HEK293 (cell line): ENCODE measurements at regions not wholly inside any gene's neighbourhood (a gene's known extent, or its start where the extent isn't known, plus 50 kb on each side); places are given as distances from the start of the nearest gene placed in this dataset.

Source experiments
- CTCF ChIA-PET: fragments of 350-600 bp; formaldehyde crosslinking; extraction: SDS; loops from one replicate; lab custom pipeline; 2021; ENCODE audit warnings: antibody characterized with exemption; lab: Yijun Ruan, JAX
- POLR2A ChIA-PET: fragments of 300-600 bp; formaldehyde crosslinking; extraction: SDS; loops from one replicate; lab custom pipeline; 2020; ENCODE audit warnings: antibody characterized with exemption, inconsistent platforms; lab: Yijun Ruan, JAX
- H3K27ac ChIP-seq: fragments of 200-500 bp; sonication (Bioruptor generic); 2 replicates; pipeline ENCODE4 v1.5.1; 2014; ENCODE audit warnings: low read depth, low read length, control low read depth, inconsistent platforms; ENCODE audit errors: extremely low read depth
- H3K36me3 ChIP-seq, 2 experiments: fragments of 200-500 bp in 1 of 2; sonication (Bioruptor generic) in 1 of 2; 1 replicate in 1 of 2; 2 replicates in 1 of 2; pipeline ENCODE4 v1.5.1; 2014 to 2017; ENCODE audit warnings: inconsistent platforms in 2 of 2, low read length in 2 of 2; ENCODE audit not compliant: control insufficient read depth in 2 of 2, insufficient read depth in 1 of 2
- H3K4me1 ChIP-seq: fragments of 200-500 bp; sonication (Bioruptor generic); 2 replicates; pipeline ENCODE4 v1.5.1; 2014; ENCODE audit warnings: mild to moderate bottlenecking, low read length, inconsistent platforms; ENCODE audit not compliant: control insufficient read depth, insufficient read depth
- H3K4me3 ChIP-seq: 2 replicates; pipeline ENCODE4 v1.5.1; 2011; ENCODE audit warnings: low read depth, mild to moderate bottlenecking, control low read depth, low read length, moderate library complexity
- H3K9me3 ChIP-seq: fragments of 200-500 bp; sonication (Bioruptor generic); 2 replicates; pipeline ENCODE4 v1.5.1; 2014; ENCODE audit warnings: low read depth, low read length, inconsistent platforms; ENCODE audit not compliant: control insufficient read depth, insufficient read depth
- EGR2 ChIP-seq: fragments of 450-650 bp; formaldehyde crosslinking; IDR thresholded peaks from 2 replicates; pipeline ENCODE4 v1.5.1; 2016; ENCODE audit warnings: low read depth, missing biosample characterization, missing genetic modification characterization
- ELK4 ChIP-seq: IDR thresholded peaks from 2 replicates; pipeline ENCODE4 v1.6.1; 2011; ENCODE audit warnings: mild to moderate bottlenecking, low read depth, low read length, borderline replicate concordance
- FEZF1 ChIP-seq: fragments of 450-650 bp; formaldehyde crosslinking; IDR thresholded peaks from 2 replicates; pipeline ENCODE4 v1.5.1; 2016; ENCODE audit warnings: missing biosample characterization, missing genetic modification characterization
- KLF8 ChIP-seq: fragments of 450-650 bp; formaldehyde crosslinking; IDR thresholded peaks from 2 replicates; pipeline ENCODE4 v1.5.1; 2016; ENCODE audit warnings: missing biosample characterization, missing genetic modification characterization
- OSR2 ChIP-seq: fragments of 450-650 bp; formaldehyde crosslinking; IDR thresholded peaks from 2 replicates; pipeline ENCODE4 v1.5.1; 2016; ENCODE audit warnings: missing biosample characterization, missing genetic modification characterization
- WT1 ChIP-seq: fragments of 450-650 bp; formaldehyde crosslinking; IDR thresholded peaks from 2 replicates; pipeline ENCODE4 v1.5.1; 2016; ENCODE audit warnings: missing biosample characterization, missing genetic modification characterization
- ZBTB1 ChIP-seq: fragments of 450-650 bp; formaldehyde crosslinking; IDR thresholded peaks from 2 replicates; pipeline ENCODE4 v1.5.1; 2016; ENCODE audit warnings: missing biosample characterization, missing genetic modification characterization
- ZBTB10 ChIP-seq: fragments of 450-650 bp; formaldehyde crosslinking; IDR thresholded peaks from 2 replicates; pipeline ENCODE4 v1.5.1; 2016; ENCODE audit warnings: missing biosample characterization, missing genetic modification characterization
- ZBTB48 ChIP-seq: fragments of 450-650 bp; formaldehyde crosslinking; IDR thresholded peaks from 2 replicates; pipeline ENCODE4 v1.5.1; 2016; ENCODE audit warnings: missing biosample characterization, missing genetic modification characterization
- ZFP37 ChIP-seq: fragments of 450-650 bp; formaldehyde crosslinking; IDR thresholded peaks from 2 replicates; pipeline ENCODE4 v1.5.1; 2016; ENCODE audit warnings: missing biosample characterization, missing genetic modification characterization
- ZNF132 ChIP-seq: fragments of 450-650 bp; formaldehyde crosslinking; IDR thresholded peaks from 2 replicates; pipeline ENCODE4 v1.5.1; 2017; ENCODE audit warnings: missing biosample characterization, missing genetic modification characterization, borderline replicate concordance
- ZNF16 ChIP-seq: fragments of 450-650 bp; formaldehyde crosslinking; IDR thresholded peaks from 2 replicates; pipeline ENCODE4 v1.5.1; 2016; ENCODE audit warnings: low read depth, missing biosample characterization, missing genetic modification characterization
- ZNF174 ChIP-seq: fragments of 450-650 bp; formaldehyde crosslinking; IDR thresholded peaks from 2 replicates; pipeline ENCODE4 v1.5.0; 2017; ENCODE audit warnings: missing biosample characterization, mild to moderate bottlenecking, missing genetic modification characterization
- ZNF19 ChIP-seq: fragments of 450-650 bp; formaldehyde crosslinking; IDR thresholded peaks from 2 replicates; pipeline ENCODE4; 2016; ENCODE audit warnings: missing biosample characterization, missing genetic modification characterization, low read depth
- ZNF266 ChIP-seq: fragments of 450-650 bp; formaldehyde crosslinking; IDR thresholded peaks from 2 replicates; pipeline ENCODE4 v1.5.1; 2016; ENCODE audit warnings: missing biosample characterization, missing genetic modification characterization, low read depth
- ZNF280C ChIP-seq: fragments of 450-650 bp; formaldehyde crosslinking; IDR thresholded peaks from 2 replicates; pipeline ENCODE4 v1.5.1; 2016; ENCODE audit warnings: missing biosample characterization, missing genetic modification characterization
- ZNF341 ChIP-seq: fragments of 450-650 bp; formaldehyde crosslinking; IDR thresholded peaks from 2 replicates; pipeline ENCODE4; 2016; ENCODE audit warnings: low read depth, missing biosample characterization, missing genetic modification characterization
- ZNF426 ChIP-seq: fragments of 450-650 bp; formaldehyde crosslinking; IDR thresholded peaks from 2 replicates; pipeline ENCODE4 v1.5.1; 2017; ENCODE audit warnings: missing biosample characterization, missing genetic modification characterization, mild to moderate bottlenecking, inconsistent platforms, moderate library complexity
- ZNF473 ChIP-seq: fragments of 450-650 bp; formaldehyde crosslinking; IDR thresholded peaks from 2 replicates; pipeline ENCODE4 v1.5.1; 2017; ENCODE audit warnings: missing biosample characterization, missing genetic modification characterization
- ZNF600 ChIP-seq: fragments of 450-650 bp; formaldehyde crosslinking; IDR thresholded peaks from 2 replicates; pipeline ENCODE4 v1.5.1; 2016; ENCODE audit warnings: missing biosample characterization, missing genetic modification characterization
- ZNF768 ChIP-seq: fragments of 450-650 bp; formaldehyde crosslinking; IDR thresholded peaks from 2 replicates; pipeline ENCODE4 v1.5.1; 2018; ENCODE audit warnings: missing biosample characterization, mild to moderate bottlenecking, missing genetic modification characterization
- ZNF776 ChIP-seq: fragments of 450-650 bp; formaldehyde crosslinking; IDR thresholded peaks from 2 replicates; pipeline ENCODE4 v1.5.0; 2017; ENCODE audit warnings: missing biosample characterization, missing genetic modification characterization, borderline replicate concordance
- ZSCAN18 ChIP-seq: fragments of 450-650 bp; formaldehyde crosslinking; IDR thresholded peaks from 2 replicates; pipeline ENCODE4 v1.5.1; 2016; ENCODE audit warnings: missing biosample characterization, missing genetic modification characterization
- TF ChIP-seq, protein P1 (sequence below): fragments of 450-650 bp; formaldehyde crosslinking; conservative IDR thresholded peaks from 2 replicates; pipeline ENCODE4 v1.5.1; 2016; ENCODE audit warnings: low read depth, missing biosample characterization, missing genetic modification characterization

GRCh38 chr5:99063737-99064136 lies 134.9 kb upstream of the CHD1 start:
- TF ChIP-seq EGR2 (no peak), ZNF473 (tag by site-specific recombination) (no peak), ZNF19 (no peak), ZNF132 (tag by site-specific recombination) (no peak), ZNF600 (tag by site-specific recombination) (no peak), ZNF280C (no peak), ZNF426 (no peak), KLF8 (tag by site-specific recombination) (no peak), ELK4 (no peak)
- Histone ChIP-seq H3K9me3 (no peaks in the 10 kb centered on the region), H3K4me1 (no peaks in the 10 kb centered on the region), H3K4me3 (no peak overlapping the region), H3K27ac (no peak overlapping the region), H3K36me3 (no peaks in the 10 kb centered on the region)
- ChIA-PET POLR2A (no interaction called here), CTCF (interaction anchor here (0.7 to 1.4 kb wide), 2 partner anchors 30 to 237 kb away, joined by 3 read pairs; no protein-coding TSS in a partner anchor)

DNA sequence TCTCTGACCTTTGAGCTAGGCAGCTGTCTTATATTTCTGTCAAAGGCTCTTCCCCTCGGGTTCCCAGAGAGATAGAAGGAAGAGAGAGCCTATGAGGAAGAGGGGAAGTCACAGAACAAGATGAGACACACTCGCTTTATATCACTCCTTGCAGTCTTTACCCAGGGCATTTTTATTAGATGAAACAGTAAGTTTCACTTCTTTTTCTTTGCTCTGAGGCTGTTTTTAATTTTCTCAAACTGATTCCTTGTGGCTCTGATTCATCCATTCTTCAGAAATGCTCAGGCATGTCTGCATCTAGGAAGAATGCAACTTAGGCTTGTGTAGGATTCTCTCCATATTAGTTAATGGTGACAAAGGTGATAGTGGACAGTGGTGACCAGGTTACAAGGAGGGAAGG lies 132.9 kb upstream of the CHD1 start:
- Histone ChIP-seq H3K9me3 (no peaks in the 10 kb centered on the region), H3K27ac (no peak overlapping the region)
- ChIA-PET POLR2A (no interaction called here), CTCF (interaction anchor here (0.5 to 5.8 kb wide), 14 partner anchors 9 to 1480 kb away, joined by 3 to 39 read pairs (median 5); no protein-coding TSS in a partner anchor)
- TF ChIP-seq ZFP37 (tag by site-specific recombination): no peak
- no peak for TF ChIP-seq ZSCAN18 (tag by site-specific recombination)
- no peak for TF ChIP-seq WT1 (tag by site-specific recombination)
- TF ChIP-seq ZBTB48 (tag by site-specific recombination): no peak
- no peak for TF ChIP-seq ZNF776 (tag by site-specific recombination)
- TF ChIP-seq ZNF16: no peak
- no peak for TF ChIP-seq FEZF1 (tag by site-specific recombination)
- TF ChIP-seq ZNF266 (tag by site-specific recombination): no peak
- no peak for TF ChIP-seq ZNF600 (tag by site-specific recombination)
- no peak for TF ChIP-seq ZBTB1 (tag by site-specific recombination)
- TF ChIP-seq, protein P1, sequence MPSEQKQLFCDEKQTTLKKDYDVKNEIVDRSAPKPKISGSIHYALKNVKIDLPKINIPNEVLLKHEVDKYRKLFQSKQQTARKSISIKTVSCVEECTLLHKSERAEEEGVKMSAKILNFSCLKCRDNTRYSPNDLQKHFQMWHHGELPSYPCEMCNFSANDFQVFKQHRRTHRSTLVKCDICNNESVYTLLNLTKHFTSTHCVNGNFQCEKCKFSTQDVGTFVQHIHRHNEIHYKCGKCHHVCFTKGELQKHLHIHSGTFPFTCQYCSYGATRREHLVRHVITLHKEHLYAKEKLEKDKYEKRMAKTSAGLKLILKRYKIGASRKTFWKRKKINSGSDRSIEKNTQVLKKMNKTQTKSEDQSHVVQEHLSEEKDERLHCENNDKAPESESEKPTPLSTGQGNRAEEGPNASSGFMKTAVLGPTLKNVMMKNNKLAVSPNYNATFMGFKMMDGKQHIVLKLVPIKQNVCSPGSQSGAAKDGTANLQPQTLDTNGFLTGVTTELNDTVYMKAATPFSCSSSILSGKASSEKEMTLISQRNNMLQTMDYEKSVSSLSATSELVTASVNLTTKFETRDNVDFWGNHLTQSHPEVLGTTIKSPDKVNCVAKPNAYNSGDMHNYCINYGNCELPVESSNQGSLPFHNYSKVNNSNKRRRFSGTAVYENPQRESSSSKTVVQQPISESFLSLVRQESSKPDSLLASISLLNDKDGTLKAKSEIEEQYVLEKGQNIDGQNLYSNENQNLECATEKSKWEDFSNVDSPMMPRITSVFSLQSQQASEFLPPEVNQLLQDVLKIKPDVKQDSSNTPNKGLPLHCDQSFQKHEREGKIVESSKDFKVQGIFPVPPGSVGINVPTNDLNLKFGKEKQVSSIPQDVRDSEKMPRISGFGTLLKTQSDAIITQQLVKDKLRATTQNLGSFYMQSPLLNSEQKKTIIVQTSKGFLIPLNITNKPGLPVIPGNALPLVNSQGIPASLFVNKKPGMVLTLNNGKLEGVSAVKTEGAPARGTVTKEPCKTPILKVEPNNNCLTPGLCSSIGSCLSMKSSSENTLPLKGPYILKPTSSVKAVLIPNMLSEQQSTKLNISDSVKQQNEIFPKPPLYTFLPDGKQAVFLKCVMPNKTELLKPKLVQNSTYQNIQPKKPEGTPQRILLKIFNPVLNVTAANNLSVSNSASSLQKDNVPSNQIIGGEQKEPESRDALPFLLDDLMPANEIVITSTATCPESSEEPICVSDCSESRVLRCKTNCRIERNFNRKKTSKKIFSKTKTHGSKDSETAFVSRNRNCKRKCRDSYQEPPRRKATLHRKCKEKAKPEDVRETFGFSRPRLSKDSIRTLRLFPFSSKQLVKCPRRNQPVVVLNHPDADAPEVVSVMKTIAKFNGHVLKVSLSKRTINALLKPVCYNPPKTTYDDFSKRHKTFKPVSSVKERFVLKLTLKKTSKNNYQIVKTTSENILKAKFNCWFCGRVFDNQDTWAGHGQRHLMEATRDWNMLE: no peak
- no peak for TF ChIP-seq ZNF341 (tag by site-specific recombination)
- no peak for TF ChIP-seq EGR2
- no peak for TF ChIP-seq ZNF174
- TF ChIP-seq OSR2 (tag by site-specific recombination): no peak
- no peak for TF ChIP-seq ZNF768 (tag by site-specific recombination)
- TF ChIP-seq ZBTB10 (tag by site-specific recombination): no peak
- TF ChIP-seq, all 188 proteins: peak for 0
- Histone ChIP-seq H3K36me3 (no peaks in the 10 kb centered on the region), H3K4me3 (no peak overlapping the region), H3K4me1 (no peaks in the 10 kb centered on the region)
